NCI-H1105 (cell line): ENCODE measurements at regions not wholly inside any gene's neighbourhood (a gene's known extent, or its start where the extent isn't known, plus 50 kb on each side); places are given as distances from the start of the nearest gene placed in this dataset.

Experiments used
- DNase-seq: peaks from one replicate; lab custom pipeline; 2025; lab: John Stamatoyannopoulos, UW

GRCh38 chr9:99537996-99538395, 283.7 kb upstream of the NR4A3 start:
- no peak for DNase-seq

GRCh38 chr9:99544526-99544925, 277.2 kb upstream of the NR4A3 start:
- no peak for DNase-seq

- no peak for DNase-seq
Measured at GRCh38 chr9:99549441-99549840, 272.2 kb upstream of the NR4A3 start.

GRCh38 chr9:99555792-99556191, 265.9 kb upstream of the NR4A3 start:
- no peak for DNase-seq

- DNase-seq, result no peak
Measured at GRCh38 chr9:99556998-99557397, 264.7 kb upstream of the NR4A3 start.

GRCh38 chr9:99557816-99558215, 263.9 kb upstream of the NR4A3 start:
- DNase-seq, result no peak

- DNase-seq, result no peak
Measured at GRCh38 chr9:99559776-99560175, 261.9 kb upstream of the NR4A3 start.

GRCh38 chr9:99560561-99560960, 261.1 kb upstream of the NR4A3 start:
- DNase-seq, result no peak

- no peak for DNase-seq
Measured at GRCh38 chr9:99561509-99561917, 260.2 kb upstream of the NR4A3 start.

- DNase-seq, result no peak
Measured at GRCh38 chr9:99561961-99562565, 259.6 kb upstream of the NR4A3 start.

GRCh38 chr9:99563364-99563763, 258.3 kb upstream of the NR4A3 start:
- no peak for DNase-seq

GRCh38 chr9:99565203-99565602, 256.5 kb upstream of the NR4A3 start:
- DNase-seq, result no peak

GRCh38 chr9:99567436-99567835, 254.2 kb upstream of the NR4A3 start:
- no peak for DNase-seq

- no peak for DNase-seq
Measured at GRCh38 chr9:99569840-99570239, 251.8 kb upstream of the NR4A3 start.

- DNase-seq, result no peak
Measured at GRCh38 chr9:99572567-99572966, 249.1 kb upstream of the NR4A3 start.

GRCh38 chr9:99573085-99573484, 248.6 kb upstream of the NR4A3 start:
- DNase-seq, result no peak

- DNase-seq, result no peak
Measured at GRCh38 chr9:99573886-99574285, 247.8 kb upstream of the NR4A3 start.

GRCh38 chr9:99576002-99576401, 245.7 kb upstream of the NR4A3 start:
- DNase-seq, result no peak

GRCh38 chr9:99576876-99577275, 244.8 kb upstream of the NR4A3 start:
- DNase-seq, result no peak

GRCh38 chr9:99577351-99577750, 244.3 kb upstream of the NR4A3 start:
- no peak for DNase-seq

- no peak for DNase-seq
Measured at GRCh38 chr9:99578666-99579065, 243.0 kb upstream of the NR4A3 start.

GRCh38 chr9:99579964-99580363, 241.7 kb upstream of the NR4A3 start:
- DNase-seq, result no peak

GRCh38 chr9:99582814-99583213, 238.9 kb upstream of the NR4A3 start:
- DNase-seq, result no peak

GRCh38 chr9:99588299-99588698, 233.4 kb upstream of the NR4A3 start:
- DNase-seq, result no peak

- DNase-seq, result no peak
Measured at GRCh38 chr9:99588747-99589146, 232.9 kb upstream of the NR4A3 start.
